UCSD-AML1 (cell line): ENCODE measurements at regions not wholly inside any gene's neighbourhood (a gene's known extent, or its start where the extent isn't known, plus 50 kb on each side); places are given as distances from the start of the nearest gene placed in this dataset.

Experiments
- DNase-seq: peaks from one replicate; lab custom pipeline; 2025; ENCODE audit not compliant: unreplicated experiment; lab: John Stamatoyannopoulos, UW

- peak; percentile 9 for DNase-seq
Observed at GRCh38 chr11:93248602-93249001, 50.8 kb upstream of the SLC36A4 start.

GRCh38 chr11:93249459-93250220 lies 51.8 kb upstream of the SLC36A4 start:
- no peak for DNase-seq

GRCh38 chr11:93250326-93250725 lies 52.5 kb upstream of the SLC36A4 start:
- DNase-seq: no peak

- DNase-seq: no peak
Observed at GRCh38 chr11:93251922-93252321, 54.1 kb upstream of the SLC36A4 start.

- DNase-seq: no peak
Observed at GRCh38 chr11:93253111-93253510, 55.3 kb upstream of the SLC36A4 start.

GRCh38 chr11:93256623-93257022 lies 58.8 kb upstream of the SLC36A4 start:
- no peak for DNase-seq

GRCh38 chr11:93267383-93267782 lies 63.2 kb upstream of the DEUP1 start:
- no peak for DNase-seq

GRCh38 chr11:93268287-93269040 lies 62.1 kb upstream of the DEUP1 start:
- DNase-seq: no peak

GRCh38 chr11:93271596-93271995 lies 58.9 kb upstream of the DEUP1 start:
- no peak for DNase-seq

GRCh38 chr11:93274851-93275250 lies 55.7 kb upstream of the DEUP1 start:
- no peak for DNase-seq

GRCh38 chr11:93278976-93279375 lies 51.6 kb upstream of the DEUP1 start:
- no peak for DNase-seq

GRCh38 chr11:93279851-93280347 lies 50.6 kb upstream of the DEUP1 start:
- DNase-seq: no peak
